WTC11 (cell line): ENCODE measurements at regions not wholly inside any gene's neighbourhood (a gene's known extent, or its start where the extent isn't known, plus 50 kb on each side); places are given as distances from the start of the nearest gene placed in this dataset.

Experiments
- ATAC-seq: fragments of 200-7000 bp; cut with Tn5 transposase; 2 replicates; pipeline ENCODE4 v1.10.0; 2021; ENCODE audit warnings: mild to moderate bottlenecking, moderate library complexity
- CTCF ChIA-PET: fragments of 300-600 bp; sonication (Branson Sonifier 250); formaldehyde crosslinking; loops from one replicate; lab custom pipeline; 2021; ENCODE audit warnings: antibody characterized with exemption; lab: Charles Lee
- POLR2A ChIA-PET: fragments of 350-600 bp; sonication (Branson Sonifier 250); formaldehyde crosslinking; loops from one replicate; lab custom pipeline; 2021; ENCODE audit warnings: antibody characterized with exemption; lab: Charles Lee
- DNase-seq: peaks from one replicate; pipeline ENCODE4 v3.0.0; 2021; ENCODE audit warnings: low spot score
- H3K27ac Mint-ChIP-seq: 2 replicates; pipeline ENCODE4 v1.8.0; 2021; ENCODE audit warnings: mixed read lengths
- H3K27me3 Mint-ChIP-seq: 2 replicates; pipeline ENCODE4 v1.8.0; 2021; ENCODE audit warnings: low read depth, mild to moderate bottlenecking, moderate library complexity, mixed read lengths
- H3K36me3 Mint-ChIP-seq: 2 replicates; pipeline ENCODE4 v1.8.0; 2021; ENCODE audit warnings: mixed read lengths
- H3K4me1 Mint-ChIP-seq: 2 replicates; pipeline ENCODE4 v1.8.0; 2022; ENCODE audit warnings: mixed read lengths
- H3K4me3 Mint-ChIP-seq: 2 replicates; pipeline ENCODE4 v1.8.0; 2021; ENCODE audit warnings: mild to moderate bottlenecking, moderate library complexity, mixed read lengths
- H3K9me3 Mint-ChIP-seq: 2 replicates; pipeline ENCODE4 v1.8.0; 2021; ENCODE audit warnings: mixed read lengths
- CREB1 ChIP-seq: sonication (generic); formaldehyde crosslinking; IDR thresholded peaks from 2 replicates; pipeline ENCODE4 v1.8.0; 2023; ENCODE audit warnings: mild to moderate bottlenecking, missing genetic modification reagents
- E2F5 ChIP-seq: sonication (generic); formaldehyde crosslinking; IDR thresholded peaks from 2 replicates; pipeline ENCODE4 v1.8.1; 2022; ENCODE audit warnings: mild to moderate bottlenecking, moderate library complexity, missing genetic modification reagents
- ESRRA ChIP-seq: sonication (generic); formaldehyde crosslinking; IDR thresholded peaks from 2 replicates; pipeline ENCODE4 v1.8.1; 2022; ENCODE audit warnings: mild to moderate bottlenecking, missing genetic modification reagents, borderline replicate concordance
- GTF2I ChIP-seq: fragments of 250-450 bp; sonication (Bioruptor Pico); conservative IDR thresholded peaks from 2 replicates; pipeline ENCODE4 v1.4.0; 2021; ENCODE audit warnings: mild to moderate bottlenecking
- HMGA2 ChIP-seq: fragments of 250-450 bp; sonication (Bioruptor Pico); IDR thresholded peaks from 2 replicates; pipeline ENCODE4 v1.4.0; 2021; ENCODE audit warnings: mild to moderate bottlenecking, moderate library complexity
- JUN ChIP-seq: sonication (generic); formaldehyde crosslinking; IDR thresholded peaks from 2 replicates; pipeline ENCODE4 v1.8.0; 2023; ENCODE audit warnings: mild to moderate bottlenecking, missing genetic modification reagents
- KAT7 ChIP-seq: sonication (generic); formaldehyde crosslinking; IDR thresholded peaks from 2 replicates; pipeline ENCODE4 v1.8.1; 2023; ENCODE audit warnings: missing genetic modification reagents, mild to moderate bottlenecking, borderline replicate concordance
- OVOL2 ChIP-seq: fragments of 250-450 bp; sonication (Bioruptor Pico); IDR thresholded peaks from 2 replicates; pipeline ENCODE4 v1.9.0; 2021; ENCODE audit warnings: mild to moderate bottlenecking, borderline replicate concordance
- TCF7 ChIP-seq: sonication (generic); formaldehyde crosslinking; IDR thresholded peaks from 2 replicates; pipeline ENCODE4 v1.8.0; 2022; ENCODE audit warnings: mild to moderate bottlenecking, low read depth, missing genetic modification reagents, moderate library complexity
- TEAD1 ChIP-seq: sonication (generic); formaldehyde crosslinking; IDR thresholded peaks from 2 replicates; pipeline ENCODE4 v1.8.0; 2022; ENCODE audit warnings: mild to moderate bottlenecking, missing genetic modification reagents
- TEAD4 ChIP-seq: sonication (generic); formaldehyde crosslinking; IDR thresholded peaks from 2 replicates; pipeline ENCODE4 v1.8.0; 2022; ENCODE audit warnings: mild to moderate bottlenecking, missing genetic modification reagents
- USF1 ChIP-seq: sonication (generic); formaldehyde crosslinking; IDR thresholded peaks from 2 replicates; pipeline ENCODE4 v1.8.0; 2022; ENCODE audit warnings: mild to moderate bottlenecking, missing genetic modification reagents
- ZBTB43 ChIP-seq: sonication (generic); formaldehyde crosslinking; IDR thresholded peaks from 2 replicates; pipeline ENCODE4 v1.8.1; 2023; ENCODE audit warnings: mild to moderate bottlenecking, missing genetic modification reagents
- ZNF121 ChIP-seq: sonication (generic); formaldehyde crosslinking; IDR thresholded peaks from 2 replicates; pipeline ENCODE4 v1.8.0; 2023; ENCODE audit warnings: missing genetic modification reagents
- ZNF425 ChIP-seq: fragments of 250-450 bp; sonication (Bioruptor Pico); conservative IDR thresholded peaks from 2 replicates; pipeline ENCODE4 v1.9.0; 2021; ENCODE audit warnings: mild to moderate bottlenecking
- ZNF671 ChIP-seq: fragments of 250-450 bp; sonication (Bioruptor Pico); IDR thresholded peaks from 2 replicates; pipeline ENCODE4 v1.8.0; 2021; ENCODE audit warnings: mild to moderate bottlenecking
- TF ChIP-seq, protein P1 (sequence below): sonication (generic); formaldehyde crosslinking; IDR thresholded peaks from 2 replicates; pipeline ENCODE4 v1.8.1; 2023; ENCODE audit warnings: mild to moderate bottlenecking, missing genetic modification reagents, moderate library complexity
- TF ChIP-seq, protein P2 (sequence below): sonication (generic); formaldehyde crosslinking; IDR thresholded peaks from 2 replicates; pipeline ENCODE4 v1.8.1; 2023; ENCODE audit warnings: mild to moderate bottlenecking, missing genetic modification reagents, borderline replicate concordance

DNA sequence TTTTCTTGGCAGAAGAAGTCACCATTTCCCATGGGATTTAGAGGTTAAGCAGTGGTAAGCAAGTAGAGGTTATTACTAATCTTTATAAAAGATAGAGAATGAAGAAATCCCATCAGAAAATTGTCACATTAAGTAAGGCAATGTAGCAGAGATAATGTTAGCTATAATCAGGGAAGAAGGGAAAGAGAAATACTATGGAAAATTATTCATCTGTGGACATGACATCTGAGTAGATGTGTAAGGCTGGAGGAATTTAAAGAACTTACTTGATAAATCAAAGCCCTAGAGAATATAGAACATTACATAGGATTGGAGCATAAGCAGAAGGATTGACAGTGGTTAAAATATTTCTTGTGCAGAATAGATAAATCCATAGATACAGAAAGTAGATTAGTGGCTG, 553.1 kb upstream of the CBLB start (continued):
- TF ChIP-seq, protein P1, sequence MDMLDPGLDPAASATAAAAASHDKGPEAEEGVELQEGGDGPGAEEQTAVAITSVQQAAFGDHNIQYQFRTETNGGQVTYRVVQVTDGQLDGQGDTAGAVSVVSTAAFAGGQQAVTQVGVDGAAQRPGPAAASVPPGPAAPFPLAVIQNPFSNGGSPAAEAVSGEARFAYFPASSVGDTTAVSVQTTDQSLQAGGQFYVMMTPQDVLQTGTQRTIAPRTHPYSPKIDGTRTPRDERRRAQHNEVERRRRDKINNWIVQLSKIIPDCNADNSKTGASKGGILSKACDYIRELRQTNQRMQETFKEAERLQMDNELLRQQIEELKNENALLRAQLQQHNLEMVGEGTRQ, result no peak
- no peak for TF ChIP-seq CREB1 (CRISPR knock-in tag)

- POLR2A ChIA-PET, result interaction anchor here (0.6 kb wide), 1 partner anchor 236 kb away, joined by 3 read pairs; no protein-coding TSS in a partner anchor
- CTCF ChIA-PET, result no interaction called here
- no peak for DNase-seq
- no peaks in the 10 kb centered on the region for H3K36me3 Mint-ChIP-seq
- no peaks in the 10 kb centered on the region for H3K27me3 Mint-ChIP-seq
- no peak for TF ChIP-seq OVOL2
- no peak for TF ChIP-seq ZNF121 (CRISPR knock-in tag)
- TF ChIP-seq KAT7 (CRISPR knock-in tag), result no peak
- TF ChIP-seq ESRRA (CRISPR knock-in tag), result no peak
- no peak for TF ChIP-seq ZBTB43 (CRISPR knock-in tag)
- no peak for TF ChIP-seq ZNF425 (CRISPR knock-in tag)
- TF ChIP-seq GTF2I, result no peak
- TF ChIP-seq E2F5 (CRISPR knock-in tag), result no peak
- TF ChIP-seq ZNF671 (CRISPR knock-in tag), result no peak
- no peak for TF ChIP-seq USF1 (CRISPR knock-in tag)
- TF ChIP-seq TEAD4 (CRISPR knock-in tag), result no peak
- TF ChIP-seq HMGA2 (CRISPR knock-in tag), result no peak
- TF ChIP-seq, protein P2, sequence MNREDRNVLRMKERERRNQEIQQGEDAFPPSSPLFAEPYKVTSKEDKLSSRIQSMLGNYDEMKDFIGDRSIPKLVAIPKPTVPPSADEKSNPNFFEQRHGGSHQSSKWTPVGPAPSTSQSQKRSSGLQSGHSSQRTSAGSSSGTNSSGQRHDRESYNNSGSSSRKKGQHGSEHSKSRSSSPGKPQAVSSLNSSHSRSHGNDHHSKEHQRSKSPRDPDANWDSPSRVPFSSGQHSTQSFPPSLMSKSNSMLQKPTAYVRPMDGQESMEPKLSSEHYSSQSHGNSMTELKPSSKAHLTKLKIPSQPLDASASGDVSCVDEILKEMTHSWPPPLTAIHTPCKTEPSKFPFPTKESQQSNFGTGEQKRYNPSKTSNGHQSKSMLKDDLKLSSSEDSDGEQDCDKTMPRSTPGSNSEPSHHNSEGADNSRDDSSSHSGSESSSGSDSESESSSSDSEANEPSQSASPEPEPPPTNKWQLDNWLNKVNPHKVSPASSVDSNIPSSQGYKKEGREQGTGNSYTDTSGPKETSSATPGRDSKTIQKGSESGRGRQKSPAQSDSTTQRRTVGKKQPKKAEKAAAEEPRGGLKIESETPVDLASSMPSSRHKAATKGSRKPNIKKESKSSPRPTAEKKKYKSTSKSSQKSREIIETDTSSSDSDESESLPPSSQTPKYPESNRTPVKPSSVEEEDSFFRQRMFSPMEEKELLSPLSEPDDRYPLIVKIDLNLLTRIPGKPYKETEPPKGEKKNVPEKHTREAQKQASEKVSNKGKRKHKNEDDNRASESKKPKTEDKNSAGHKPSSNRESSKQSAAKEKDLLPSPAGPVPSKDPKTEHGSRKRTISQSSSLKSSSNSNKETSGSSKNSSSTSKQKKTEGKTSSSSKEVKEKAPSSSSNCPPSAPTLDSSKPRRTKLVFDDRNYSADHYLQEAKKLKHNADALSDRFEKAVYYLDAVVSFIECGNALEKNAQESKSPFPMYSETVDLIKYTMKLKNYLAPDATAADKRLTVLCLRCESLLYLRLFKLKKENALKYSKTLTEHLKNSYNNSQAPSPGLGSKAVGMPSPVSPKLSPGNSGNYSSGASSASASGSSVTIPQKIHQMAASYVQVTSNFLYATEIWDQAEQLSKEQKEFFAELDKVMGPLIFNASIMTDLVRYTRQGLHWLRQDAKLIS, result no peak
- no peak for TF ChIP-seq JUN
- no peak for TF ChIP-seq TCF7
- no peak for TF ChIP-seq TEAD1 (CRISPR knock-in tag)
- TF ChIP-seq, all 79 proteins: peak for 0
- no peak overlapping the region for H3K27ac Mint-ChIP-seq
- ATAC-seq, result no peak
- H3K4me3 Mint-ChIP-seq, result no peak overlapping the region
- no peaks in the 10 kb centered on the region for H3K4me1 Mint-ChIP-seq
- H3K9me3 Mint-ChIP-seq, result peaks cover 8% of the 10 kb centered on the region
Measured at GRCh38 chr3:106423321-106424225, 554.8 kb upstream of the CBLB start.
